ENCODE measurements at regions not wholly inside any gene's neighbourhood (a gene's known extent, or its start where the extent isn't known, plus 50 kb on each side); places are given as distances from the start of the nearest gene placed in this dataset.
A peak's percentile ranks its signal among the peaks of the same experiment; 100 is the strongest.
"Not testable (repeated sequence)": the region's sequence is repeated elsewhere in the genome, so short reads cannot be mapped to it uniquely, and the experiment has no call there.

DNA sequence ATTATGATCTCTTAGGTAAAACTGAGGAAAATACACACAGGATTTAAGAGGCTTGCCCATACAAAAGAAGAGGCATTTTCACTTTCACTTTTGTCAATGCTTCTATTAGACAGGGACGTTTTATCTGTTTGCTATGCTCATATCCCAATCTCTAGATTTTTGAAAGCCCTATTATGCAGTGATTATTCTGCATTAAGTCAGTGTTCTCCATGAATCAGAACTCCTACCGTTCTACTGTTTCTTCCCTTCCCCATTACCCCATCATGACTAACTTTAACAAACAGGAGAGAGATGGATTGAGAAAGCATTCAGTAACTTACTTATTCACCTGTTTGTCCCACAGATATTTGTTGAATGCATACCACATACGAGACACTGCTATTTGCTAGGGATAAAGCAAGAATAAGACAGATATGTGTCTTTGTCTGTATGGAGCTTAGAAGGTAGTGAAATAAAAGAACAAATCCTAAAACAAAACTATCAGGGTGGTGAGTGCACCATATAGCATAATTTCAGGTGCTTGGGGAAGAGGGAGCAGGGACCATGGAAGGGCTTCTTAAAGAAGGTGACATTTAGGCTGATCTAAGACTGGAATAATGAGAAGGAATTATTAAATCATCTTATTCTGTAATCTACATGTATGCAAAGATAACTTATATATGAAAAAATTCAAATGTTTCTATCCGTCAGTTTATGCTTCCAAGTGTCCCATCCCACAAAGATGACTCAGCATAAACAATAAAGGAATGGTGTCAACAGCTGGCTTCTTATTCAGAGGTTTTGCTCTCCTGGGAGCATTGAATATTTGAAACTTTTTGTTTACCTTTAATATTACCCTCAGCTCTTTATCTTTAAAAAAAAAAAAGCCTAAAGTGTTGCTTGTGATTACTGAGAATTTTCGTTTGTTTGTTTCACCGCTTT is 328.1 kb downstream of the HINT1 start:
- peak; percentile 23 for DNase-seq (ENCODE audit: low read depth)

- DNase-seq (ENCODE audit: low read depth), result not testable (repeated sequence)
Measured at GRCh38 chr5:130817598-130818384, 347.3 kb downstream of the HINT1 start.

DNA sequence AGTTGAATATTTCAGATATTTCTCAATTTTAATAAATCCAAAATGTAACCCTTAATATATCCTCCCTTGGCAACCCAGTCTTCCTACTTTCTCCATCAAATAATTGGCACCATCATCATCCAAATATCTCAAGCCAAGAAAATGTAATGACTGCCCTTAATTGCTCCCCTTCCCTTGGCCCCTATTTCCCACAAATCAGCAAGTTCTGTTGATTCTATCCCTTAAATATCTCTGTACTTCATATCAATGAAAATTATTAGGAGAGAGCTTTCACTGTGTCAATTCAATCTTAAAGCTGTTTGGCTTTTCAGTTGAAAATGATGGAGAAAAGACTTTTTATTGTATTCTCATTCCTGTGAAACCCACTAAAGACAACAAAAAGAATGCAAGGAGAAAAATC is 349.8 kb downstream of the HINT1 start:
- DNase-seq (ENCODE audit: low read depth), result no peak

GRCh38 chr5:130808691-130809090 is 356.4 kb downstream of the HINT1 start:
- DNase-seq (ENCODE audit: low read depth), result no peak

GRCh38 chr5:130805648-130806047 is 359.4 kb downstream of the HINT1 start:
- no peak for DNase-seq (ENCODE audit: low read depth)

DNA sequence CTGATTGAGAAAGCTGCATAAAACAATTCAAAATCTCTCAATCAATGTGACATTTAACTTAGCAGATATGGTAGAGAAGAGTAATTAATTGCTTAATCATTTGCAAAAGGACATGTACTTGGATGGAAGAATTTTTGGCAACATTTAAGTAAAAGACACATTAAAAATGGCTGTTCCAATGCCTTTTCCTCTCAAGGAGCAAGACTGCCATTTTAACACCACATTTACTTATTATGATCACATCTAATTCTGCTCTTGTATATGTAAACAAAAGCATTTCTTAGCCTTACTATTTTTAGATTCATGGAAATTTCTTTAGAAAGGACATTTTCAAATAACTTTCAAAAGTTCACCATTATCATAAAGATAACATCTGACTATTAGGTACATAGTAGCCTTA is 360.0 kb downstream of the HINT1 start:
- DNase-seq (ENCODE audit: low read depth), result no peak

DNA sequence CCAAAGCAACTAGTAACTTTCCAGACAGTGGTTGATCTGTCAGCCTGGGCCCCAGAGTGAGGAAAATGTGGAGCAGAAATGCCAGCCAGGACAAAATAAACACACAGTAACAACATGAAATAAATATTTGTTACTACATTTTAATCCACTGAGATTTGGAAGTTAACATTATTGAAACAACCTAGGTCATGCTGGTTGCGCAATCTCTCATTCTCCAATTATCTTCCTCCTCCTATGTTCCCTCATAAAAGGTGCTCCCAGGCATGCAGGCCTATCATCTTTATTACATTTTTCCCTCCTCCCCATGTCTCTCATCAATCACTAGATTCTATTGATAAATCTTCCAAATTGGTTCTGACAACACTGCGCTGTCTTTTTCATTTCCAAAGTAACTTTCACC is 363.1 kb downstream of the HINT1 start:
- no peak for DNase-seq (ENCODE audit: low read depth)

- DNase-seq (ENCODE audit: low read depth), result no peak
Measured at GRCh38 chr5:130799015-130799414, 366.0 kb downstream of the HINT1 start.

- DNase-seq (ENCODE audit: low read depth), result no peak
Measured at GRCh38 chr5:130797303-130797702, 367.8 kb downstream of the HINT1 start.

- DNase-seq (ENCODE audit: low read depth), result no peak
Measured at GRCh38 chr5:130796902-130797301, 368.2 kb downstream of the HINT1 start.

- DNase-seq (ENCODE audit: low read depth), result no peak
Measured at GRCh38 chr5:130796032-130796431, 369.0 kb downstream of the HINT1 start.

- peak; percentile 25 for DNase-seq (ENCODE audit: low read depth)
Measured at GRCh38 chr5:130795037-130795436, 370.0 kb downstream of the HINT1 start.

DNA sequence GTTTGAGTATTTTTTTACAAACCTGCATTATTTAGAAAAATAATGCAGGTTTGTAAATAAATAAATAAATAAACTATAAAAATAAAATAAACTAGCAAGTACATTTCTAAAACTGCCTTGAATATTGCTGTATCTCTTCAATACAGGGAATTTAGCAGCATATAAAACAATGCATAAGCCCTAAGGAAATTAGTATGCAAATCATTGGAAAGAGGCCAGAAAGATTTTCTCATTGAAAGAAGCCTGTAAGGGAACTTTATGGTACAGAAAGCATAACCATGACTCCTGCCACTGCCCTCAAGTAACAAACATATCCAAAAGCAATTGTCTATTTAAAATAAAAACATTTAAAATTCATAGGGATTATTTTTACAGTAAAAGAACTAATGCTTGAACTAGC is 387.3 kb downstream of the HINT1 start:
- no peak for DNase-seq (ENCODE audit: low read depth)

DNA sequence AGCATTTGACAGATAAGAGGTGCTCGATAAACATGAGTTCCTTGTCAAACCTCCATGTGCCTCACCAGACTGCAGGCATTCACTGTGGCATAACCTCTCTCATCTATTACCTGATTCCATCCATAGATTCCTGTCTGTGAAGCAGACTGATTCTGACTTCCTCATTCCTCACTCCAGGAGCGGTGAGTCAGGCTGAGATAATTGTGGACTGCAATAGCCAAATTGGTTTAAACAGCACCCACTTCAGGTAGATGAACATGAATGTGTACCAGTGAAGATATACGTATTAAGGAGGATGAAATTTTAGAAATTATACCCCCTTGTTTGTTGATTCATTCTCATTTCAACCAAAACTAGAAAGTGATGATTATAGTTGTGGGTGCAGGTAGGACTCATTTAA is 391.2 kb downstream of the HINT1 start:
- DNase-seq (ENCODE audit: low read depth), result peak; percentile 42

GRCh38 chr5:130762031-130762430 is 403.0 kb downstream of the HINT1 start:
- no peak for DNase-seq (ENCODE audit: low read depth)

DNA sequence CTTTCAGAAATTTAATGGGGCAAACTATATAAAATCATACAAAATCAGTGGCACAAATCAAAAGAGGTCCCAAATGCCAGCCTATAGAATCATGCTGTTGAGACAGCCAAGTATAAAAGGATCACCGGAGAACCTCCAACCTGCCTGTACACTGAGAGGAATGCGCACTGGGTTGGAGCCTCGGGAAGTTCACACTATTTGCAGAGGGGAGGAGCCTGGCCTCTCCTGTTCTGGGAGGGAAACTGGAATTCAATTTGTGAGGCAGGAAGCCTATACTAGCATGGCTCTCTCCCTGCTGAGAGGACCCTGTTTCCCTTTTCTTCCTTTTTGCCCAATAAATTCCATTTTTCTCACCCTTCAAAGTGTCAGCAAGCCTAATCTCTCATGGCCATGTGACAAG is 406.0 kb downstream of the HINT1 start:
- no peak for DNase-seq (ENCODE audit: low read depth)

DNA sequence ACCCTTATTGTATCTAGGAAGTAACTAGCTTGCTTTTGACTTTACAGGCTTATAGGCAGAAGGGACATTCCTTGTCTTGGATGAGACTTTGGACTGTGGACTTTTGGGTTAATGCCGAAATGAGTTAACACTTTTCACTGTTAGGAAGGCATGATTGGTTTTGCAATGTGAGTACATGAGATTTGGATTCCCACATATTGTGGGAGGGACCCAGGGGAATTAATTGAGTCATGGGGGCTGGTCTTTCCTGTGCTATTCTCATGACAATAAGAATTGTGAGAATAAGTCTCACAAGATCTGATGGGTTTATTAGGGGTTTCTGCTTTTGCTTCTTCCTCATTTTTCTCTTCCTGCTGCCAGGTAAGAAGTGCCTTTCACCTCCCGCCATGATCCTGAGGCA is 417.5 kb downstream of the HINT1 start:
- no peak for DNase-seq (ENCODE audit: low read depth)

- DNase-seq (ENCODE audit: low read depth), result not testable (repeated sequence)
Measured at GRCh38 chr5:130746641-130747040, 418.4 kb downstream of the HINT1 start.

DNA sequence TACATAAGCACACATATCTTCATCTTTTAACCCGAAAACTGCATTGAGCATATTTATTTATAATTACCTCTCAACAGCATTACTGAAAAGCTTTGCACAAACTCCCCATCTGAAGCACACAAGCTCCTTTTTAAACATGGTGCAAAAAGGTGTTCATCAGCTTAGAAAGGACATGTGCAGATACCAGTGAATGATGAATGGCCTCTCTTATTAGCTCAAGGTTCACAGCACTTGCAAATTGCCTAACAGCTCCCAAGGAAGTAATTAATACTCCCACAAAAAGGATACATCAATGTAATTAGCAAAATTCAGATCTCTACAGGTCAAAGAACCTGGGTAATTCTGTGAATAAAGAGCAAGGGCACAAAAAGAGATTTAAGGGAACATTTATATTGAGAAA is 422.0 kb downstream of the HINT1 start:
- no peak for DNase-seq (ENCODE audit: low read depth)

GRCh38 chr5:130740047-130740569 is 424.9 kb downstream of the HINT1 start:
- DNase-seq (ENCODE audit: low read depth), result no peak

DNA sequence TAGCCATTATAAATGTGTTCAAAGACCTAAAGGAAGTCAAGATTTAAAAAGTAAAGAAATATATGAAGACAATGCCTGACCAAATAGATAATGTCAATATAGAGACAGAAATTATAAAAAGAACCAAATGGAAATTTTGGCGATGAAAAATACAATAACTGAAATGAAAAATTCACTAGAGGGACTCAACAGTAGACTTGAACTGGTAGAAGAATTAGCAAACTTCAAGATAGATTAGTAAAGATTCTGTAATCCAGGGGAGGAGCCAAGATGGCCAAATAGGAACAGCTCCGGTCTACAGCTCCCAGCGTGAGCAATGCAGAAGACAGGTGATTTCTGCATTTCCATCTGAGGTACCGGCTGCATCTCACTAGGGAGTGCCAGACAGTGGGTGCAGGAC is 433.2 kb downstream of the HINT1 start:
- no peak for DNase-seq (ENCODE audit: low read depth)

- DNase-seq (ENCODE audit: low read depth), result no peak
Measured at GRCh38 chr5:130729541-130729940, 435.5 kb downstream of the HINT1 start.

Measured in HT1080 (cell line).